H1 (cell line): ENCODE measurements at regions not wholly inside any gene's neighbourhood (a gene's known extent, or its start where the extent isn't known, plus 50 kb on each side); places are given as distances from the start of the nearest gene placed in this dataset.

ENCODE experiments used
- CTCF ChIA-PET: fragments of 300-600 bp; sonication (Branson Sonifier 250); formaldehyde crosslinking; loops from one replicate; lab custom pipeline; 2021; ENCODE audit not compliant: partially characterized antibody; lab: Charles Lee
- POLR2A ChIA-PET: fragments of 300-600 bp; sonication (Branson Sonifier 250); formaldehyde crosslinking; loops from one replicate; lab custom pipeline; 2021; ENCODE audit warnings: inconsistent platforms; ENCODE audit not compliant: partially characterized antibody; lab: Charles Lee
- DNase-seq, 2 experiments: peaks; one replicate each; pipeline versions ENCODE4 v3.0.0 to v3.0.0-alpha.2; 2010 to 2022; ENCODE audit warnings: low spot score in 2 of 2, low read depth in 1 of 2, mixed read lengths in 1 of 2
- FAIRE-seq: peaks from 2 replicates; lab custom pipeline; 2011; peaks lifted over from hg19 to GRCh38; lab: Jason Lieb, UNC
- H2AFZ ChIP-seq: 2 replicates; pipeline ENCODE4 v1.8.1; 2012; ENCODE audit warnings: low read length, inconsistent platforms
- H2AK5ac ChIP-seq: 2 replicates; pipeline ENCODE4 v1.6.1; 2013; ENCODE audit warnings: low read depth, low read length
- H2BK120ac ChIP-seq: replicated peaks from 2 replicates; pipeline ENCODE3; 2013; ENCODE audit warnings: low read depth, low read length, inconsistent platforms
- H2BK12ac ChIP-seq: 2 replicates; pipeline ENCODE4 v1.6.1; 2013; ENCODE audit warnings: low read depth, low read length
- H2BK15ac ChIP-seq: 2 replicates; pipeline ENCODE4 v1.6.1; 2013; ENCODE audit warnings: low read length
- H2BK20ac ChIP-seq: 2 replicates; pipeline ENCODE4 v1.6.1; 2013; ENCODE audit warnings: low read length
- H2BK5ac ChIP-seq: 2 replicates; pipeline ENCODE4 v1.6.1; 2013; ENCODE audit warnings: low read depth, low read length
- H3K14ac ChIP-seq: 2 replicates; pipeline ENCODE4 v1.6.1; 2013; ENCODE audit warnings: inconsistent platforms; ENCODE audit not compliant: insufficient read length
- H3K18ac ChIP-seq: 2 replicates; pipeline ENCODE4 v1.6.1; 2013; ENCODE audit warnings: low read length; ENCODE audit errors: extremely low read depth
- H3K23ac ChIP-seq: 2 replicates; pipeline ENCODE4 v1.6.1; 2013; ENCODE audit warnings: inconsistent platforms; ENCODE audit not compliant: insufficient read length
- H3K23me2 ChIP-seq: 2 replicates; pipeline ENCODE4 v1.6.1; 2013; ENCODE audit warnings: low read depth, low read length
- H3K27ac ChIP-seq: 2 replicates; pipeline ENCODE4 v1.6.1; 2011; ENCODE audit warnings: low read depth, low read length, inconsistent platforms
- H3K27me3 ChIP-seq, 4 experiments: replicated peaks in 1 of 4; 1 replicate in 1 of 4; 2 replicates in 3 of 4; pipeline versions ENCODE4 v1.6.1 to v1.8.1; 2011 to 2013; ENCODE audit warnings: low read length in 3 of 4, mild to moderate bottlenecking in 3 of 4, inconsistent platforms in 2 of 4, mixed read lengths in 2 of 4, moderate library complexity in 1 of 4; ENCODE audit not compliant: control insufficient read depth in 3 of 4, insufficient read depth in 3 of 4; ENCODE audit errors: extremely low read depth in 1 of 4
- H3K36me3 ChIP-seq, 4 experiments: 2 replicates each; pipeline versions ENCODE4 v1.6.1 to v1.8.1; 2011 to 2013; ENCODE audit warnings: mild to moderate bottlenecking in 4 of 4, low read length in 3 of 4, moderate library complexity in 2 of 4, control low read depth in 1 of 4, inconsistent platforms in 1 of 4; ENCODE audit not compliant: insufficient read depth in 4 of 4, control insufficient read depth in 2 of 4
- H3K4ac ChIP-seq: replicated peaks from 2 replicates; pipeline ENCODE3; 2013; ENCODE audit warnings: low read length, low read depth, mixed read lengths, inconsistent platforms; ENCODE audit not compliant: insufficient read length
- H3K4me1 ChIP-seq, 4 experiments: replicated peaks in 1 of 4; 1 replicate in 1 of 4; 2 replicates in 3 of 4; pipeline versions ENCODE4 v1.6.1 to v1.8.1; 2011 to 2013; ENCODE audit warnings: low read length in 3 of 4, inconsistent platforms in 2 of 4, mixed read lengths in 1 of 4; ENCODE audit not compliant: insufficient read depth in 4 of 4, control insufficient read depth in 3 of 4
- H3K4me2 ChIP-seq, 2 experiments: 2 replicates each; pipeline versions ENCODE4 v1.6.1 to v1.8.1; 2011 to 2013; ENCODE audit warnings: low read depth in 2 of 2, low read length in 2 of 2, control low read depth in 1 of 2, inconsistent platforms in 1 of 2, mild to moderate bottlenecking in 1 of 2; ENCODE audit not compliant: insufficient read depth in 1 of 2
- H3K4me3 ChIP-seq, 4 experiments: fragments of 200-600, 300-600 bp in 1 of 4; sonication (generic), shearing (Covaris generic), sonication (Bioruptor Twin) in 1 of 4; 2 replicates each; pipeline versions ENCODE4 v1.5.1 to v1.8.1; 2011 to 2016; ENCODE audit warnings: low read length in 4 of 4, low read depth in 3 of 4, control low read depth in 2 of 4, inconsistent platforms in 2 of 4, mild to moderate bottlenecking in 2 of 4, mixed read lengths in 1 of 4, moderate library complexity in 1 of 4; ENCODE audit not compliant: insufficient read depth in 2 of 4; ENCODE audit errors: extremely low read depth in 1 of 4
- H3K56ac ChIP-seq: replicated peaks from 2 replicates; pipeline ENCODE3; 2013; ENCODE audit warnings: low read depth, mild to moderate bottlenecking, mixed read lengths, low read length, inconsistent platforms; ENCODE audit not compliant: insufficient read length
- H3K79me1 ChIP-seq: 2 replicates; pipeline ENCODE4 v1.6.1; 2013; ENCODE audit warnings: low read depth, low read length, control low read depth
- H3K79me2 ChIP-seq, 2 experiments: 2 replicates each; pipeline versions ENCODE4 v1.6.1 to v1.8.1; 2012 to 2013; ENCODE audit warnings: low read length in 2 of 2, mild to moderate bottlenecking in 2 of 2, inconsistent platforms in 1 of 2; ENCODE audit not compliant: insufficient read depth in 2 of 2, control insufficient read depth in 1 of 2
- H3K9ac ChIP-seq, 4 experiments: replicated peaks in 1 of 4; 1 replicate in 1 of 4; 2 replicates in 3 of 4; pipeline versions ENCODE4 v1.6.1 to v1.8.1; 2011 to 2013; ENCODE audit warnings: low read depth in 3 of 4, low read length in 3 of 4, control low read depth in 2 of 4, mild to moderate bottlenecking in 2 of 4, moderate library complexity in 2 of 4, inconsistent platforms in 1 of 4; ENCODE audit errors: extremely low read depth in 1 of 4
- H3K9me3 ChIP-seq, 2 experiments: 2 replicates each; pipeline versions ENCODE4 v1.6.1 to v1.8.1; 2012 to 2013; ENCODE audit warnings: mild to moderate bottlenecking in 2 of 2, moderate library complexity in 2 of 2, control low read depth in 1 of 2, inconsistent platforms in 1 of 2, low read depth in 1 of 2, low read length in 1 of 2, mixed read lengths in 1 of 2; ENCODE audit not compliant: insufficient read depth in 2 of 2
- H4K20me1 ChIP-seq, 2 experiments: replicated peaks in 1 of 2; 2 replicates each; pipeline versions ENCODE3 to v1.8.1; 2011 to 2013; ENCODE audit warnings: inconsistent platforms in 2 of 2, low read length in 2 of 2, mild to moderate bottlenecking in 1 of 2; ENCODE audit not compliant: insufficient read depth in 2 of 2, control insufficient read depth in 1 of 2
- H4K5ac ChIP-seq: 2 replicates; pipeline ENCODE4 v1.6.1; 2013; ENCODE audit warnings: low read length, low read depth, mixed read lengths, inconsistent platforms; ENCODE audit not compliant: insufficient read length
- H4K8ac ChIP-seq: 2 replicates; pipeline ENCODE4 v1.8.0; 2013; ENCODE audit warnings: mild to moderate bottlenecking, moderate library complexity, low read length, inconsistent platforms; ENCODE audit not compliant: insufficient read depth; ENCODE audit errors: extremely low read depth
- H4K91ac ChIP-seq: replicated peaks from 2 replicates; pipeline ENCODE3; 2013; ENCODE audit warnings: low read length, mixed read lengths, inconsistent platforms; ENCODE audit not compliant: insufficient read length
- ASH2L ChIP-seq: fragments of 200-600, 300-600 bp; sonication (generic); IDR thresholded peaks from one replicate; pipeline ENCODE4 v1.7.1; 2017; ENCODE audit warnings: low read length
- ATF3 ChIP-seq: IDR thresholded peaks from 2 replicates; pipeline ENCODE4 v1.6.1; 2011; ENCODE audit warnings: low read depth, mild to moderate bottlenecking, low read length; ENCODE audit not compliant: insufficient read depth
- BACH1 ChIP-seq: IDR thresholded peaks from 2 replicates; pipeline ENCODE4 v1.6.1; 2012; ENCODE audit warnings: low read length, improper control_type of control experiment
- BRCA1 ChIP-seq: IDR thresholded peaks from 2 replicates; pipeline ENCODE4 v1.6.1; 2012; ENCODE audit warnings: low read depth, low read length, improper control_type of control experiment
- EP300 ChIP-seq, 2 experiments: IDR thresholded peaks; 1 replicate in 1 of 2; 2 replicates in 1 of 2; pipeline ENCODE4 v1.6.1; 2011 to 2012; ENCODE audit warnings: low read depth in 2 of 2, low read length in 2 of 2, mild to moderate bottlenecking in 2 of 2, borderline replicate concordance in 1 of 2, inconsistent platforms in 1 of 2, moderate library complexity in 1 of 2
- KDM5A ChIP-seq: fragments of 200-600 bp; IDR thresholded peaks from 2 replicates; pipeline ENCODE4 v1.7.1; 2012; ENCODE audit warnings: mild to moderate bottlenecking, low read length, inconsistent platforms, mixed read lengths
- MAFK ChIP-seq: IDR thresholded peaks from 2 replicates; pipeline ENCODE4 v1.6.1; 2012; ENCODE audit warnings: low read depth, mild to moderate bottlenecking, improper control_type of control experiment, low read length
- RXRA ChIP-seq: IDR thresholded peaks from 2 replicates; pipeline ENCODE4 v1.6.1; 2011; ENCODE audit warnings: low read depth, mild to moderate bottlenecking, low read length, moderate library complexity; ENCODE audit not compliant: insufficient read depth
- SAP30 ChIP-seq: fragments of 300-600 bp; sonication (generic); IDR thresholded peaks from 2 replicates; pipeline ENCODE4 v1.7.1; 2012; ENCODE audit warnings: low read length, moderate library complexity, mild to moderate bottlenecking, inconsistent platforms; ENCODE audit not compliant: insufficient read depth, insufficient replicate concordance
- SIRT6 ChIP-seq: IDR thresholded peaks from one replicate; pipeline ENCODE4 v1.7.1; 2012; ENCODE audit warnings: low read length, inconsistent platforms
- SIX5 ChIP-seq: IDR thresholded peaks from 2 replicates; pipeline ENCODE4 v1.6.1; 2011; ENCODE audit warnings: mild to moderate bottlenecking, low read depth, low read length
- SUZ12 ChIP-seq: fragments of 200-600 bp; sonication (generic); IDR thresholded peaks from 2 replicates; pipeline ENCODE4 v1.6.1; 2012; ENCODE audit warnings: mild to moderate bottlenecking, inconsistent platforms, low read length, moderate library complexity, mixed read lengths
- TAF1 ChIP-seq: IDR thresholded peaks from 2 replicates; pipeline ENCODE4 v1.6.1; 2011; ENCODE audit warnings: mild to moderate bottlenecking, low read depth, low read length
- TEAD4 ChIP-seq: IDR thresholded peaks from 2 replicates; pipeline ENCODE4 v1.6.1; 2012; ENCODE audit warnings: low read depth, low read length, inconsistent platforms, mixed read lengths
- YY1 ChIP-seq: IDR thresholded peaks from 2 replicates; pipeline ENCODE4 v1.6.1; 2011; ENCODE audit warnings: low read depth, mild to moderate bottlenecking, low read length
- ZNF274 ChIP-seq: IDR thresholded peaks from 2 replicates; pipeline ENCODE4 v1.7.0; 2012; ENCODE audit warnings: low read length, borderline replicate concordance; ENCODE audit errors: extremely low read depth
- WGBS, 2 experiments: shearing (Covaris generic) in 1 of 2; methylation state at CpG; one replicate each; pipeline versions ENCODE4 v1.1.6 to v1.1.7; 2013 to 2015; ENCODE audit warnings: low lambda C conversion rate in 2 of 2, mixed read lengths in 2 of 2, inconsistent platforms in 1 of 2, low coverage in 1 of 2, missing lambda C conversion rate in 1 of 2; ENCODE audit not compliant: insufficient replicate concordance in 2 of 2, insufficient coverage in 1 of 2, insufficient read length in 1 of 2; ENCODE audit errors: extremely low coverage in 1 of 2, missing lambda C conversion rate in 1 of 2; 5-methylcytosine and 5-hydroxymethylcytosine counted together

GRCh38 chr13:84934911-84935310, 864.3 kb downstream of the SLITRK6 start:
- ChIA-PET POLR2A (no interaction called here), CTCF (no interaction called here)
- H3K4ac ChIP-seq = no peak overlapping the region
- H2BK20ac ChIP-seq = no peak overlapping the region
- no peaks in the 10 kb centered on the region for H4K20me1 ChIP-seq
- no peaks in the 10 kb centered on the region for H3K9me3 ChIP-seq
- no peak overlapping the region for H3K23ac ChIP-seq
- H3K56ac ChIP-seq = no peak overlapping the region
- no peak overlapping the region for H2BK5ac ChIP-seq
- H2AFZ ChIP-seq = no peak overlapping the region
- H2BK120ac ChIP-seq = no peak overlapping the region
- DNase-seq (no peak), FAIRE-seq (no peak)
- no peaks in the 10 kb centered on the region for H3K79me2 ChIP-seq
- H3K4me1 ChIP-seq = no peaks in the 10 kb centered on the region
- H3K18ac ChIP-seq = no peak overlapping the region
- H3K14ac ChIP-seq = no peak overlapping the region
- no peak overlapping the region for H2AK5ac ChIP-seq
- no peaks in the 10 kb centered on the region for H3K36me3 ChIP-seq
- H3K4me3 ChIP-seq = no peak overlapping the region
- no peak overlapping the region for H4K91ac ChIP-seq
- H2BK12ac ChIP-seq = no peak overlapping the region
- no peaks in the 10 kb centered on the region for H3K27me3 ChIP-seq
- no peak overlapping the region for H4K5ac ChIP-seq
- no peak overlapping the region for H3K27ac ChIP-seq
- H3K79me1 ChIP-seq = no peaks in the 10 kb centered on the region
- H2BK15ac ChIP-seq = no peak overlapping the region
- H3K4me2 ChIP-seq = no peak overlapping the region
- no peaks in the 10 kb centered on the region for H3K23me2 ChIP-seq
- no peak overlapping the region for H4K8ac ChIP-seq
- WGBS, 2 experiments = 94% methylated on average over 4 of the region's 4 CpGs; no CpG with 5 or more reads in 1 of the 2 experiments
- no peak overlapping the region for H3K9ac ChIP-seq
- TF ChIP-seq BRCA1 (no peak), BACH1 (no peak), SIRT6 (no peak), ATF3 (no peak), ZNF274 (no peak), TEAD4 (no peak), KDM5A (no peak), ASH2L (no peak), RXRA (no peak), TAF1 (no peak), SAP30 (no peak), EP300 (IDR thresholded peaks at IDR 0.05; ENCODE audit: borderline replicate concordance in 1 of 2, low read depth in 2 of 2, low read length in 2 of 2) (no peak), SIX5 (no peak), YY1 (no peak), MAFK (no peak), SUZ12 (no peak)
